ENCODE measurements at regions not wholly inside any gene's neighbourhood (a gene's known extent, or its start where the extent isn't known, plus 50 kb on each side); places are given as distances from the start of the nearest gene placed in this dataset.

- TF ChIP-seq CTCF (IDR thresholded peaks at IDR 0.05) (no peak), POLR2A (IDR thresholded peaks at IDR 0.05) (no peak)
Observed at GRCh38 chr1:234855851-234856250, 245.9 kb upstream of the IRF2BP2 start.
